Heart left ventricle (tissue), 16 donors: ENCODE measurements at regions not wholly inside any gene's neighbourhood (a gene's known extent, or its start where the extent isn't known, plus 50 kb on each side); places are given as distances from the start of the nearest gene placed in this dataset.

Source experiments
- ATAC-seq, 4 donors: fragments of 200-7000 bp; cut with Tn5 transposase; one replicate each; pipeline ENCODE4 v1.9.1; 2020 to 2022; ENCODE audit warnings: moderate library complexity in 4 of 4, mild to moderate bottlenecking in 3 of 4, moderate number of reproducible peaks in 1 of 4
- DNase-seq, 5 donors: peaks; one replicate each; pipeline ENCODE4 v3.0.0-alpha.2; 2020
- H3K27ac ChIP-seq, 12 donors: fragments of 200-600 bp; sonication (generic) in 4 of 12; one replicate each; pipeline versions ENCODE4 v1.5.0 to v1.8.0; 2016 to 2022; ENCODE audit warnings: mild to moderate bottlenecking in 2 of 12
- H3K27me3 ChIP-seq, 9 donors: fragments of 200-600 bp; sonication (generic) in 2 of 9; one replicate each; pipeline versions ENCODE4 v1.5.1 to v1.8.0; 2016 to 2022; ENCODE audit warnings: mild to moderate bottlenecking in 3 of 9
- H3K36me3 ChIP-seq, 9 donors: fragments of 200-600 bp; sonication (generic) in 2 of 9; one replicate each; pipeline versions ENCODE4 v1.5.0 to v1.8.0; 2018 to 2022; ENCODE audit warnings: mild to moderate bottlenecking in 2 of 9
- H3K4me1 ChIP-seq, 12 donors: fragments of 200-600 bp; sonication (generic) in 4 of 12; one replicate each; pipeline versions ENCODE4 v1.5.0 to v1.8.0; 2016 to 2022; ENCODE audit warnings: mild to moderate bottlenecking in 3 of 12
- H3K4me3 ChIP-seq, 12 donors: fragments of 200-600 bp; sonication (generic) in 4 of 12; one replicate each; pipeline versions ENCODE4 v1.5.0 to v1.8.0; 2017 to 2022; ENCODE audit warnings: mild to moderate bottlenecking in 9 of 12, moderate library complexity in 4 of 12
- H3K9me3 ChIP-seq, 12 donors: fragments of 200-600 bp; sonication (generic) in 4 of 12; one replicate each; pipeline versions ENCODE4 v1.5.0 to v1.8.0; 2016 to 2022; ENCODE audit warnings: mild to moderate bottlenecking in 1 of 12
- CTCF ChIP-seq, 12 donors: fragments of 200-600 bp; sonication (generic) in 4 of 12; IDR thresholded peaks; one replicate each; pipeline versions ENCODE4 v1.5.0 to v1.8.0; 2018 to 2022; ENCODE audit warnings: antibody characterized with exemption in 12 of 12, mild to moderate bottlenecking in 5 of 12
- POLR2A ChIP-seq, 2 donors: fragments of 450-650 bp; IDR thresholded peaks; one replicate each; pipeline ENCODE4 v1.6.1; 2017; ENCODE audit warnings: antibody characterized with exemption in 2 of 2, mild to moderate bottlenecking in 2 of 2, moderate library complexity in 2 of 2
- WGBS, 4 donors: extraction: QIAGEN DNeasy Blood & Tissue Kit in 2 of 4; methylation state at CpG; one replicate each; pipeline versions ENCODE4 v1.1.5 to v1.1.7; 2013 to 2018; 5-methylcytosine and 5-hydroxymethylcytosine counted together
- intact Hi-C, 10 donors: fragments of 100-400 bp; cut with DNase I; formaldehyde crosslinking; loops; one replicate each; pipeline versions ENCODE4 v1.11.1 to v1.14.2; 2022
- donor health status: ischemic (EF 13 %, LVEDD 7.1; RV severe dilation, severe dysfunction).
- donor health status: healthy with polysubstance abuse.
- donor health status: DM: no; HTN: yes; CAD: no.
- donor health status: DM: no; HTN: no; CAD: no.
- donor health status: ischemic (EF 25% LVEDD 6.9; RV normal size, moderate dysfunction).
- donor health status: ischemic (EF 25% LVEDD 5.7; RV mildly dilated, moderate dysfunction).
- donor health status: healthy.
- donor health status: DM: yes; HTN: yes; CAD: no.
- donor health status: ischemic (EF 35%, LVEDD 5.7; RV mildly dilated, moderate dysfunction).
- donor health status: nonischemic (EF 11% LVEDD 7.7; RV severe dilation, severe dysfunction).
- donor health status: DM: yes; HTN: yes; CAD: no.
- donor health status: PGD.
- donor health status: ischemic (EF 29% LVEDD 5.4; RV normal size, mild dysfunction).
- donor health status: nonischemic (EF 23%, LVEDD 6.1; RV moderate dilation, normal function).

GRCh38 chr1:209302779-209303568 lies 280.5 kb upstream of the CAMK1G start:
- H3K4me1 ChIP-seq = no peaks in the 10 kb centered on the region
- H3K27me3 ChIP-seq = peaks cover 0 to 34% (median 3%) of the 10 kb centered on the region in 9 donors
- H3K9me3 ChIP-seq = no peaks in the 10 kb centered on the region
- no peak overlapping the region for H3K4me3 ChIP-seq
- H3K27ac ChIP-seq = no peak overlapping the region
- TF ChIP-seq CTCF (IDR thresholded peaks at IDR 0.05) = no peak
- no peak for ATAC-seq
- H3K36me3 ChIP-seq = no peaks in the 10 kb centered on the region
- intact Hi-C loops = no loop called here
- DNase-seq = no peak
- 77 to 87% (median 83%) methylated on average over 7 of the region's 7 CpGs for WGBS, 4 donors

- intact Hi-C loops = no loop called here
- Histone ChIP-seq H3K4me1 (no peaks in the 10 kb centered on the region), H3K27me3 (peaks cover 0 to 34% (median 3%) of the 10 kb centered on the region in 9 donors), H3K27ac (no peak overlapping the region), H3K4me3 (no peak overlapping the region), H3K36me3 (no peaks in the 10 kb centered on the region), H3K9me3 (no peaks in the 10 kb centered on the region)
- TF ChIP-seq CTCF (IDR thresholded peaks at IDR 0.05) (no peak), POLR2A (IDR thresholded peaks at IDR 0.05) (no peak)
- WGBS, 4 donors = 70 to 74% (median 72%) methylated on average over 3 of the region's 3 CpGs
- DNase-seq (no peak), ATAC-seq (no peak)
Observed at GRCh38 chr1:209304166-209304565, 279.3 kb upstream of the CAMK1G start.

DNA sequence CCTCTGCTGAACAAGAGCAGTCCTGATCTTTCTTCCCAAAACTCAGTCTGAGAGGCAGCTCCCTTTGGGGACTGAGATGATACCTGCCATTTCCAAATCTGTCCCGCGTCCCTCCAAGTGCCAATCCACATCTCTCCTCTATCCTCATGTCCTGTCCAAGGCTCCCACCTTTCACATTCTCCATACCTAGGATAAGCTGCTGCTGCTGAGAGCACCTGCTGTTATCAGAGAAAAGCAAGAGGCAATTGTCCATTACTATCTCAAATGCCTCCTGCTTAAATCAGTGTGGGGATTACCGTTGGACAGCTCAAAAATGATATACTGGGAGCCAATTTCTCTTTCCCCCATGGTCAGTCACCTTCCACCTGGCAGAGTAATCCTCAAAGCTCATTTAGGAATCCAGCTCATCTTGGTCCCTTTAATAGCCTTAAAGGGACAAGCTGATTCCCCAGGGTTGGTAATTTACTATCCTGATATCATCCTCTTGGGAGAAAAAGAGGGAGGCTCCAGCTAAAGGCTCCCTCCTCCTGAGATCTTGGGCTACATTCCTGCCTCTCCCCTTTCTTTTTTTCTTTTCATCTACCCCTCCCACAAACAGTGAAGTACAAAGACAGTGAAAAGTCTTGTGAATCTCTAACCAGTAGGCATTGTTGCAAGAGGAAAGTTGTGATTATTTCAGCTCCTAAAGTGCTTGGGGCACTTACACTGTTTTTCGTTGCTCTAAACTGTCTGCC lies 278.1 kb upstream of the CAMK1G start:
- Histone ChIP-seq H3K27ac (no peak overlapping the region), H3K27me3 (peaks cover 0 to 29% (median 3%) of the 10 kb centered on the region in 9 donors), H3K4me3 (no peak overlapping the region), H3K36me3 (no peaks in the 10 kb centered on the region), H3K9me3 (no peaks in the 10 kb centered on the region), H3K4me1 (no peaks in the 10 kb centered on the region)
- TF ChIP-seq POLR2A (IDR thresholded peaks at IDR 0.05) (no peak), CTCF (IDR thresholded peaks at IDR 0.05) (no peak)
- DNase-seq = no peak
- 59 to 64% (median 62%) methylated on average over 4 of the region's 4 CpGs for WGBS, 4 donors
- intact Hi-C loops = no loop called here
- ATAC-seq = no peak

DNA sequence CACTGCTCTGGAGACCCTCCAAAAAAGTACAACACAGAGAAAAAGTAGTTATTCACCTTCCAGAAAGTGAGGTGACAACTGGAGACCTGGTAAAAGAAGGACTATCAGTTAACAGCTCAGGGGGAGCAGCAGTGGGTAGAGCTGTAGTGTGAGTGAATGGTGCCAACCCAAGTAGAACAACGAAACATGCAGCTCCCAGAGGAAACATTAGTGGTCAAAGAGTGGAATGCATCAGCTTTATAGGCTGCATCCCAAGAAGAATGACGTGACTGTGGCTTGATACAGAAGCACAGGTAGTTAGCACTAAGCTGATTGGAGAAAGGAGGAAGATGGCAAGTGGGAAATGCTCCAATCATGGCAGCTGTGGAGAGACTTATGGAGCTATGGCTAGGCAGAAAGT lies 275.7 kb upstream of the CAMK1G start:
- ATAC-seq (no peak), DNase-seq (no peak)
- Histone ChIP-seq H3K4me1 (no peaks in the 10 kb centered on the region), H3K4me3 (no peak overlapping the region), H3K36me3 (no peaks in the 10 kb centered on the region), H3K27me3 (peaks cover 0 to 29% (median 3%) of the 10 kb centered on the region in 9 donors), H3K9me3 (no peaks in the 10 kb centered on the region), H3K27ac (no peak overlapping the region)
- intact Hi-C loops = no loop called here
- WGBS, 4 donors = 66 to 75% (median 69%) methylated on average over 2 of the region's 2 CpGs
- TF ChIP-seq CTCF (IDR thresholded peaks at IDR 0.05) (no peak), POLR2A (IDR thresholded peaks at IDR 0.05) (no peak)
